GM18873 (cell line): ENCODE measurements at regions not wholly inside any gene's neighbourhood (a gene's known extent, or its start where the extent isn't known, plus 50 kb on each side); places are given as distances from the start of the nearest gene placed in this dataset.
"Not testable (repeated sequence)": the region's sequence is repeated elsewhere in the genome, so short reads cannot be mapped to it uniquely, and the experiment has no call there.

Experiments used
- ATAC-seq: cut with Tn5 transposase; IDR thresholded peaks from one replicate; pipeline ENCODE4 v1.9.1; 2021; ENCODE audit warnings: mild to moderate bottlenecking, moderate library complexity, moderate number of reproducible peaks; ENCODE audit not compliant: unreplicated experiment, low FRiP score

DNA sequence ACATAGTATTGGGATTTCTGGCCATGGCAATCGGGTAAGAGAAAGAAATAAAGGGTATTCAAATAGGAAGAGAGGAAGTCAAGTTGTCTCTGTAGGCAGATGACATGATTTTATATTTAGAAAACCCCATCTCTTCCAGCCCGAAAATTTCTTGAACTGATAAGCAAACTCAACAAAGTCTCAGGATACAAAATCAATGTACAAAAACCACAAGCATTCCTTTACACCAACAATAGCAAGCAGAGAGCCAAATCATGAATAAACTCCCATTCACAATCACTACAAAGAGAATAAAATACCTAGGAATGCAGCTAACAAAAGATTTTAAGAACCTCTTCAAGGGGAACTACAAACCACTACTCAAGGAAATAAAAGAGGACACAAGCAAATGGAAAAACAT lies 600.1 kb upstream of the EPHA5 start:
- not testable (repeated sequence) for ATAC-seq

DNA sequence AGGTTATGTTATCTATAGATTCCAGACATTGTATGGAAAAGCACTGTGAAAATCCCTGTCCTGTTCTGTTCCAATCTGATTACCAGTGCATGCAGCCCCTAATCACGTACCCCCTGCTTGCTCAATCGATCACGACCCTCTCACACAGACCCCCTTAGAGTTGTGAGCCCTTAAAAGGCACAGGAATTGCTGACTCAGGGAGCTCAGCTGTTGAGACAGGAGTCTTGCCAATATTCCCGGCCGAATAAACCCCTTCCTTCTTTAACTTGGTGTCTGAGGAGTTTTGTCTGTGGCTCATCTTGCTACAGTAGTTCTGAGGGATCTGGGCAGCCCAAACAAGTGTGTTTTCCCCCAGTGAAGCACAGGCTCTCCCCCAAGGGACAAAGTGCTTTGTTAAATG lies 596.3 kb upstream of the EPHA5 start:
- ATAC-seq, result not testable (repeated sequence)

DNA sequence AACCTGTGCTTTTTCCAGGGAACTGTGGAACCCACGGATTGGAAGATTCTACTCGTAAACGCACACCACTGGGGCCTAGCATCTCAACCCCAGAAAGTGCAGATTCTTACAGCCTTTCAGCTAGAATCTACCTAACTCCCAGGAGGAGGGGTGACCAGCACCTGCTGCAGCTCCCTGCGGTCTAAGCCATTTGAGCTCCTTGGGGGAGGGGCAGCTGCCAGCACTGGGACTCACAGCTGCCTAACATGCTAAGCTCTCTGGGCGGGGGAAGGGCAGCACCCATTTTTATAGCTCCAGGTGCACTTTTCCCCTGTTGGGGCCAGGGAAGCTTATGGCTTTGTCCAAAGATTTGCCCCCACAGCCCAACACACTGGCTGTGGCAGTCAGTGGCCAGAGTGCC lies 595.7 kb upstream of the EPHA5 start:
- ATAC-seq, result no peak

DNA sequence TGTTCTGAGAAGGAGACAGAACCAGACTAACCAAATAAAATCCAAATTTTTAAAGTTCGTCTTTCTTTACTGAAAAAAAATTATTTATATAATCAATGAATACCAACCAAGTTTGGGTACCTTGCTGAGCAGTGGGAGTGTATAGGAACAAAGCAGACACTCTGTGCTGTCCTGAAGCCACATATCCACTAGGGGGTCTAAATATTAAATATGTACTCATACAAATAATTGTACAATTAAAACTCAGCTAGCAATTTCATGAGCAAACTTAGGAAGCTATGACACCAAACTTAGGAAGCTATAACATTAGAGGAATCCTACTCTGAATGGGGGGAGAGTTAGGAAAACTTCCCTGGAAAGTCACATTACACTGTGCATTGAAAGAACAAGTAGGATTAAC lies 582.0 kb upstream of the EPHA5 start:
- ATAC-seq, result no peak

DNA sequence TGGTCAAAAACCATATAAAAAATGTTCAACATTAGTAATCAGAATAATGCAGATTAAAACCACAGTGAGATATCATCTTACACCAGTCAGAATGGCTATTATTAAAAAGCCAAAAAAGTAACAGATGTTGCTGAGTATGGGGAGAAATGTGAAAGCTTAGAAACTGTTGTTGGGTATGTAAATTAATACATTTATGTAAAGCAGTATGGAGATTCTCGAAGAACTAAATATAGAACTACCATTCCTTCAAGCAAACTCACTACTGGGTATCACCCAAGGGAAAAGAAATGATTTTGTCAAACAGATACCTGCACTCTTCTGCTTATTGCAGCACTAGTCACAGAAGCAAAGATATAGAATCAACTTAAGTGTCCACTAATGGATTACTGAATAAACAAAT lies 576.4 kb upstream of the EPHA5 start:
- no peak for ATAC-seq

DNA sequence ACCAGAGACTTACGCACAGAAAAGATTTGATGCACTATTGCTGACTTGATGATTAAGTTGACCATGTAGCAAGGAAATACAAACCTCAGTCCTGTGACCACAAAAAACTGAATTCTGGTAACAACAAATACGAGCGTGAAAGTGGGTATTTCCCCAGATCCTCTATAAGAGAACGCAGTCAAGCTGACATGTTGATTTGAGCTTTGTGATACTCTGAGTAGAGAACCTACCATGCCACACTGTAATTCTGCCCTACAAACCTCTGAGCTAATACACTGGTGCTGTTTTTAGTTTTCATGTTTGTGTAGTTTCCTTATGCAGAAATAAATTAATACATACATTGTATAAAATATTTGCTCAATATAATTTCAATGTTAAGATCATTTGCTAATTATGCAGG lies 565.6 kb upstream of the EPHA5 start:
- no peak for ATAC-seq

DNA sequence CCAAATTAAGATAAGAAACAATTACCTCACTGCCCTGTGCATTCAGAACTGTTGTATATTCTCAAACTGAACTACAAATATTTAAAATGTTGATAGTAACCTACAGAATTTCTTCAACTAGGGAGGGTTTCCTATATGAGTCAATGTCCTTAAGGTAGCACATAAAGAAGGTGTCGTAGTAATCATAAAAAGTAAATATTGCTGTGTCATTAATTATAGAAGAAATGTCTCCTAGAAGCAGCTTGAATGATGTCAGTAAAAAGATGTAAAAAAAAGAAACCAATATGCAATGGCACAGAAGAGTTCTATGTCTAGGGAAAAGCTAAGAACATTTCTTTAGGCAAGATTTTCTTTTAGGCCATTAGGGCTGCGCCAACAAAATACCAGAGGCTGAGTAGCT lies 559.6 kb upstream of the EPHA5 start:
- no peak for ATAC-seq

DNA sequence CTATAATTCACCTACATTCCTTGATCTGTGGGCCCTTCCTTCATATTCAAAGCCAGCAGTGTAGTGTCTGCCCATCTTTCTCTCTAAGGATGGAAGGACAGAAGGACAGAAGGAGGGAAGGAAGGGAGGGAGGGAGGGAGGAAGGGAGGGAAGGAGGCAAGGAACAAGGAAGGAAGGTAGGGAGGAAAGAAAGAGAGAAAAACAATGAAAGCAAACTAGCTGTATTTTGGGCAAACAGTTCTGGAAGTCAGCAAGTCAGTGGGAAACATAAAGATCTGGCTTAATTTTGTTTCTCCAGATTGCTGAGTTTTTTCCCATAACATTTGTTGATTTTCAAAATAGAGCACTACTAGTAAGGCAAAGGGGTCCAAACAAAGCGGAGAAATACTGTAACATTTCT lies 555.2 kb upstream of the EPHA5 start:
- ATAC-seq, result no peak

DNA sequence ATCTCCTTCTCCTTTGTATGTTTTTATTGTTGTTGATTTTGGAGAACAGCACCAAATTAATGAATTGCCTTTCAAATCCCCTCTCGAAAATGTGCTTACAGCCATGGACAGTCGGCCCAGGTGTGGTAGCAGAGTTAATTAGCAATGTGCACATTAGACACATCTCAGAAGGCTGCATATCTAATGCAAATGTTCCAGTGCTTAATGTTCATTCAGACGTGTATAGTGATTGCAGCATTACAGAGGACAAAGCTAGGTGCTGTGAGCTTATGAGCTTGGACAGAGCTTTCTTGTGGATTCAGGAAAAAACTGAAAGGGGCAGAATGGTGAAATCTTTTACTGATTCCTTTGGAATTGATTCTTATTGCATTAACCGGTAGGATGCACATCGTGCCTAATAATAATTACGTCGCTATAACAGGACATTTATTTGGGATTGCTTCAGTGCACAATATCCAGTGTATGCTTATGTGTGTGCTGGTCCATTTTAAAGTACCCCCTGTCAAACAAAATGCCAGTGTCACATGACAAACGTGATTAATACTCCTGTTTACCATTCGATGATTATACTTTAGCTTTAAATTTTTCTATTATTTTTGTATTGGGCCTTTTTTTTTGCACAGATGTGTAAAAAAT lies 552.9 kb upstream of the EPHA5 start:
- no peak for ATAC-seq

DNA sequence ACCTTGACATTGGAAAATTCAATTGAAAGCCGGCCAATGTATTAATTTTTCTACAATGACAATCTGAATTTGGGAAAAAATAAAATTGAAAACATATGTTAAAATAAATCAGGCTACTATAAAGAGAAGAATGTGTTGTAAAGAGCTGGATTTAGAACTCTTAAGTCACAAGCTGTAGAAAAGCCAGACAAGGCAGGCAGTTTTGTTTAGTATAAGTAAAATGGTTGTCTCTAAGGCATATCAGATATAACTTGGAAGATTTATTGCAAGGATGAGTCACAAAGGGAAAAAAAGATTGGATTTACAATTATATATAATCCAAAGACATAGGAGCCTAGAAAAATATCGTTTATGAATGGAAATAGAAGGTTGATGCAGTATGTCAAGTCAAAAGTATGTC lies 549.1 kb upstream of the EPHA5 start:
- ATAC-seq, result no peak

DNA sequence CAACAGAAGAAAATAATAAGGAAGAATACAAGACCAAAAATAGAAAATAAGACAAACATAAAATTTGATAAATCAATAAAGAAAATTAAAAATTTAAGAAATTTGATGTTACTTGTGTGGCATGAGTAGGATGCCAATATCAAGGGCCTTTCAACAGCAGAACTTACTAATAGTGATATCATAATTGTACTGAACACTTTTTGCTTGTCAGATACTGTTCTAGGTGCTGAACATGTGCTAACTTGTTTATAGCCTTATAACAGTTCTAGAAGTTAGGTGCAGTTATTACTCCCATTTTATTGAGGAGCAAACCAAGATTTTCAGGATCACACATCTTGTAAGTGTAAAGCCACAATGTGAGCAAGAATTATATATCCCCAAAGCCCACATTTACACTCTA lies 546.0 kb upstream of the EPHA5 start:
- no peak for ATAC-seq

DNA sequence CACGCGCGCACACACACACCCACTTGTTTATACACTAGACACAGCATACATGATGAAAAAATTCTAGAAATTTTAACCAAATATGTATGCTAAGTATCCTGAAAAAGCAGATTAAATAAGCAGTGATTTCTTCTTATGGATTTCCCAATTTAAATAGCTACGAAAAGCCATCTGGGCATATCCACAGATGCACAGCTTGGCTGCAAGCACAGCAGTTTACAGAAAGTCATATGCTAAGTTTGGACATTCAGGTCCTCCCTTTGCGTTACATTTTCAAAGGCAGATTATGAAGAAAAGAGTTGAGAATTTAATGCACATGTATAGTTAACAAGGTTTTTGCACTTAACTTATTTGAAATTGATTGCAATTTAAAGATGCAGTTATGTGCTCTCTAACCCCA lies 542.2 kb upstream of the EPHA5 start:
- ATAC-seq, result no peak

DNA sequence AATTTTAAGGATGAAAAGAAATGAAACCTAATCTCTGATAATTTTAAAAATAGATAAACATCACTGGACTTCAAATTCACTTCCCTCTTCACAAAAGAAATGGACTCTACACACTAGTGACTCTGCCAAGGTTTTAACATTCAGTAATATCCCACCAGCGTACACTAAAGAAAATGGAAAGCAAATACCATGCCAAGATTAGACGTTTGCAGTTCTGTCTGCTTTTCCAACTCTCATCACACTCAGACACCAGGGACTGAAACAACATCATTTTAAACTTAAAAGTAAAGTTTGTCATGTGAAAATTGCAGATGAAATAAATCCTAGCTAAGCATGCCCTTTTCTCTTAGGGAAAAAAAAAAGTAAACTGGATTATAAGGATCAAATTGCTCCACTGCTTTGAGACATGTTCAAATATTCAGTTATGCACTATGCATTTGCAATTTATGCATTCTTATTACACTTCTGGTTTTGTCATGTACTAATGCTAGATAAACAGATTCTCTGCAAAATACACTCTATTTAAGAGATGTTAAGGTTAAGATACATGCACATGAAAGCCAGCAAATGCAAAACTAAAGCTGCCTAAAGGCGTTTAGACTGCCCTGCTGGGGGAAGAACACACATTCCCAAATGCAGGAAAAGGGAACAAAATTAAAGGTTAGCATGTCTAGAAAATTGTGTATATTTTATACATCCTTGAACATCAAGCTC lies 534.4 kb upstream of the EPHA5 start:
- no peak for ATAC-seq

DNA sequence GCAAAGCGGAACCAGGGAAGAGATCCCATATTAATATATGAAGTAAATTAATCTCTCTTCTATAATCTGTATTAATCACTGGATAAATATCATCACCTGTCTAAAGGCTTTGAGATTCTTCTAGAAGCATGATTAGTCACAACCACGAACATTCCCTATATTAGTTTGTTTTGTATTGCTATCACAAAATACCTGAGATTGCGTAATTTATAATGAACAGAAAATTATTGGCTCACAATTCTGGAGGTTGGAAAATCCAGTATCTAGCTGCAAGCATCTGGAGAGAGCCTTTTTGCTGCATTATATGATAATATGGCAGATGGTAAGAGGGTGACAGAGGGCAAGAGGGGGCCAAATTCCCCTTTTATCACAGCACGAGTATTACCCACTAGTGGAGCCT lies 532.6 kb upstream of the EPHA5 start:
- ATAC-seq, result no peak

DNA sequence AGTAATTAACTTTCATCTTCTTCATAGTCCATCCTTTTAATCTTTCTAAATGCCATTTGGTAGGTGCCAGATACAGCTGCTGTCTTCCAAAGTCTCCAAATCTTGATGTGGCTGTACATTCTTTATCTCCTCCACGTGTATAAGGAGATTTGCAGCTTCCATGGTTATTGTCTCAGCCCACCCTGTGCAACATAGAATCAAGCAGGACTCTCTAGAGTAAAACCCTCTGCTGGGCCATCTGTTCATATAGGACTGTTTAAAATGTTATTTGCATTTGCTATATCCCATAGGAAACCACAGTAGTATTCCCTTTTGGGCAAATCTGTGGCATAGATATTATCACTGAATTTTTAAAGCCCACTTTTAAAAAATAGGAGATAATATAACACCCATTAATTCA lies 527.2 kb upstream of the EPHA5 start:
- ATAC-seq, result no peak

DNA sequence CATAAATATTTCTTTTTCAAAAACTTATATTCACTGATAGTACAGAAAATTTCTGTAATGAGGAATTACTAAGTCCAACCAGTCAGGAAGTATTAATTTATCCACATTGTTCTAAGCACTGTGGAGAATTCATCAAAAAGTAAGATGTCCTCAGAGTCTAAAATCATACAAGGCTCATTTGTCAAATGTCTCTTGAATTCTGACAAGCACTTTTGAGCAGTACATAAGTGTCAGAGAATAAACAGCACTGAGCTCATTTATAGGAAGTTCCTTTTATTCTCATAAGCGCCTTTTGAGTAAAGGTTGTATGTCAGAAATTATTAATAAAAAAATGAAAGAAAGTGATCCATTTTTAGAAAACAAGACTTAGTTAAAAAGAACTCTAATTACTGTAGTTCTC lies 523.2 kb upstream of the EPHA5 start:
- ATAC-seq, result no peak

DNA sequence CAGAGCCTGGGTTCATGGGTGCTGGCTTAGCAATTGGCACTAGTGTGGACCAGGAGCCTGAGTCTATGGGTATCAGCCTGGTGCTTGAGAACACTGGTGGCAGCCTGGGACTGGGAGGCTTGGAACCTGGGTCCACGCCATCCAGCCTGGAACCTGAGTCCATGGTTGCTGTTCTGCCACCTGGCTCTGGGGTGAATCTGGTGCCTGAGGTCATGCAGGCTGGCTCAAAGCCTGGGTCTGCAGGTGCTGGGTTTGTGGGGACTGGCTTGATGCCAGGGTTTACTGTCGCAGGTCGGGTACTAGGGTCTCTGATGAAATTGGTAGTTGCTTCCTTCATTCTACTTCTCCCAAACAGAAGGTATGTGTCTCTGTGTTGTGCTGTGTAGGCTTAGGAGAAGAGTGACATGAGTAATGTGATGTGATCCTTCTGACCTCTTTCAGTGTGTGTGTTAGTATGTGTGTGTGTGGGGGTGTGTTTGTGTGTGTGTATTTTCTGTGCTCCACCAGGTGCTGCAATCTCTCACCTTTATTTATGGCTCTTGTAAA lies 517.0 kb upstream of the EPHA5 start:
- no peak for ATAC-seq

DNA sequence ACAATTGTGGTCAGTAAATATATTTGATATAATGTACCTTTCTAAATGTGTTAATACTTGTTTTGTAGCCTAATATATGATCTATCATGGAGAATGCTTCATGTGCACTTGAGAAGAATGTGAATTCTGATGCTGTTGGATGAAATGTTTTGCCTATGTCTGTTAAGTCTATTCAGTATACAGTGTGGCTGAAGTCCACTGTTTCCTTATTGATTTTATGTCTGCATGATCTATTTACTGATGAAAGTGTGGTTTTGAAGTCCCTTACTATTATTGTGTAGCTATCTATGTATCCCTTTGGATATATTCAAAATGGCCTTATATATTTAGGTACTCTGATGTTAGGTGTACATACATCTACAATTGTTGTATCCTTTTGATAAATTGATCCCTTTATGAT lies 515.8 kb upstream of the EPHA5 start:
- no peak for ATAC-seq

DNA sequence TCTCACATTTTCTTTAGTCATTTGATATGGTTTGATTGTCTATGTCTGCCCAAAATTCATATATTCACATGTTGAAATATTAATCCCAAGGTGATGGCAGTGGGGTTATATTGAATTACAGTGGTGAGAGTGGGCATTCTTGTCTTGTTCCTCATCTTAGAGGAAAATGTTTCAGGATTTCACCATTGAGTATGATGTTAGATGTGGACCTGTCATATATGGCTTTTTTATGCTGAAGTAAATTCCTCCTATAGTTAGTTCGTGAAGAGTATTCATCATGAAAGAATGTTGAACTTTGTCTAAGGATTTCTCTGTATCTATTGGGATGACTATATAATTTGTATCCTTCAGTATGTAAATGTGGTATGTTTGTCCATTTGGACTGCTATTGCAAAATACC lies 512.3 kb upstream of the EPHA5 start:
- no peak for ATAC-seq

DNA sequence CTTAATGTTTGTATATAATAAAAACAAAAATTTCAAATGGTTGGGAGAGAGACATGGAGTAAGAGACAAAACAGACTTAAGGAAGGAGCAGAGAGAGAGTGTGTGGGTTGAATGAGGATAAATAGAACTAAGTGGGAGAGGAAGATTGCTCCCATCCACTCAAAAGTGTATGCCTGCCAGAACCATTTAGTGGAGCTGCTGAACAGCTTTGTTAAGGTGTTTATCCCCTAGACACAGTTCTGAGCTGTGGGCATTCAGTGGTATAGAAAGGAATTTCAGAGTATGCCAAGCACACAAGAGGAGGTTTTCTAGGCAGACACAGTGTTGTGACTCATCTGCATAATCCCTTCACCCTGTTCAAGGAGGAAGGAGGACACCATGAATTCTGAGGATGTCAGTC lies 508.6 kb upstream of the EPHA5 start:
- no peak for ATAC-seq

DNA sequence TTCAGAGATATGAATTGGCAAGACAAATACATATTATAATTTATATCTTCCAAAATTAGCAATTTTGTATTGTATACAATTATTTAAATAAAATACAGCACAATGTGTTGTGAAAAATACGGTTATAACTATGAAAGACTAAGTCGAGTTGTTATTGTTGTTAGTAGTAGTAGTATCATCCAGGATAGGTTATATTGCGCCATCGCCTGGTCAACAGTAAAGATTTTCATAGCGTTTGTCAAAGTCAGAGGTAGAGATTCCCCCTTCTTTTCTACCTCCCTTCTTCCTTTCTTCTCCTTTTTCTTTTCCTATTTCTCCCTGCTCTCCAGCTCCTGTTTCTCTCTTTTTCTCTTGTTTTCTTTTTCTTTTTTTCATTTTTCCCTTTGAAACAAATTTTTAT lies 499.1 kb upstream of the EPHA5 start:
- ATAC-seq, result no peak

DNA sequence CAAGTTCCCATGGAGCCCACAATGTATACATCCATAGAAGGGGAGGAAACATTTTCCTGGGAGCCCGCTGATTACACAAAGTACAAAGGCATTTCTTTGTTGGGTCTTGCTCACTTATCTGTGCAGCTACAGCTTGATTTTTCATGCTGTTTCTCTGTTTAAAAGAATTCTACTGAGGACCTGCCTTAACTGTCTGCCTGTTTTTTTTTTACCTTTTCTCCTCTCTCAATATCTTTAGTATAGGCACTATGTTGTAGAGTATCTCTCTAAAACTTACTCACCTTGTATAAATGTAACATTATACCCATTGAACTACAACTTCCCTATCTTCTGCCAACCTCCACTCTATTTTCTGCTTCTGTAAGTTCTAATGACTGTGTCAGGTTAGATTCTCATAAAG lies 494.6 kb upstream of the EPHA5 start:
- ATAC-seq, result no peak
